Suprapubic skin (tissue), 4 donors: ENCODE measurements at regions not wholly inside any gene's neighbourhood (a gene's known extent, or its start where the extent isn't known, plus 50 kb on each side); places are given as distances from the start of the nearest gene placed in this dataset.
A peak's percentile ranks its signal among the peaks of the same experiment; 100 is the strongest.

Source experiments
- DNase-seq, 2 donors: peaks; one replicate each; pipeline ENCODE4 v3.0.0-alpha.2; 2019; ENCODE audit warnings: low spot score in 2 of 2
- H3K27ac ChIP-seq: fragments of 200-600 bp; sonication (generic); one replicate; pipeline ENCODE4 v1.5.1; 2019
- H3K27me3 ChIP-seq: fragments of 200-600 bp; sonication (generic); one replicate; pipeline ENCODE4 v1.5.1; 2019
- H3K36me3 ChIP-seq: fragments of 200-600 bp; sonication (generic); one replicate; pipeline ENCODE4 v1.5.1; 2019
- H3K4me1 ChIP-seq: fragments of 200-600 bp; sonication (generic); one replicate; pipeline ENCODE4 v1.5.1; 2019
- H3K4me3 ChIP-seq: fragments of 200-600 bp; sonication (generic); one replicate; pipeline ENCODE4 v1.5.1; 2019; ENCODE audit warnings: mild to moderate bottlenecking
- H3K9me3 ChIP-seq: fragments of 200-600 bp; sonication (generic); one replicate; pipeline ENCODE4 v1.5.1; 2019
- CTCF ChIP-seq, 2 donors: fragments of 200-600 bp in 1 of 2; fragments of 450-650 bp in 1 of 2; sonication (generic) in 1 of 2; IDR thresholded peaks; one replicate each; pipeline ENCODE4 v1.5.1; 2016 to 2019; ENCODE audit warnings: antibody characterized with exemption in 2 of 2, mild to moderate bottlenecking in 1 of 2, moderate library complexity in 1 of 2
- EP300 ChIP-seq: sonication (generic); formaldehyde crosslinking; IDR thresholded peaks from one replicate; pipeline ENCODE4 v1.6.1; 2017; ENCODE audit warnings: antibody characterized with exemption
- POLR2A ChIP-seq, 2 donors: fragments of 450-650 bp; IDR thresholded peaks; one replicate each; pipeline ENCODE4 v1.6.1; 2017; ENCODE audit warnings: antibody characterized with exemption in 2 of 2, mild to moderate bottlenecking in 2 of 2, moderate library complexity in 2 of 2
- POLR2AphosphoS5 ChIP-seq, 3 donors: sonication (generic); formaldehyde crosslinking; IDR thresholded peaks; one replicate each; pipeline ENCODE4 v1.6.1; 2017; ENCODE audit warnings: antibody characterized with exemption in 3 of 3
- WGBS: methylation state at CpG from one replicate; pipeline ENCODE4 v1.1.5; 2018; 5-methylcytosine and 5-hydroxymethylcytosine counted together

GRCh38 chr14:61188196-61188595, 92.9 kb downstream of the TMEM30B start:
- peak in 1 of 2 donors; percentile 65 for DNase-seq
- H3K4me3 ChIP-seq, result peak overlapping the region; percentile 42
- 38% methylated on average over 2 of the region's 21 CpGs for whole genome bisulfite sequencing
- H3K36me3 ChIP-seq, result no peaks in the 10 kb centered on the region
- no peak for TF ChIP-seq POLR2A (IDR thresholded peaks at IDR 0.05)
- TF ChIP-seq CTCF (IDR thresholded peaks at IDR 0.05), result no peak
- no peak for TF ChIP-seq EP300
- TF ChIP-seq POLR2AphosphoS5 (IDR thresholded peaks at IDR 0.05), result no peak
- H3K4me1 ChIP-seq, result peaks cover 16% of the 10 kb centered on the region
- H3K9me3 ChIP-seq, result no peaks in the 10 kb centered on the region
- H3K27ac ChIP-seq, result no peak overlapping the region
- H3K27me3 ChIP-seq, result peaks cover 6% of the 10 kb centered on the region

- Histone ChIP-seq H3K27me3 (peaks cover 6% of the 10 kb centered on the region), H3K4me1 (peaks cover 16% of the 10 kb centered on the region), H3K9me3 (no peaks in the 10 kb centered on the region), H3K36me3 (no peaks in the 10 kb centered on the region), H3K27ac (no peak overlapping the region), H3K4me3 (no peak overlapping the region)
- no peak for DNase-seq
- no peak for TF ChIP-seq CTCF (IDR thresholded peaks at IDR 0.05)
- TF ChIP-seq POLR2A (IDR thresholded peaks at IDR 0.05), result no peak
- TF ChIP-seq POLR2AphosphoS5 (IDR thresholded peaks at IDR 0.05), result no peak
- no peak for TF ChIP-seq EP300
- WGBS, result 75% methylated on average over 10 of the region's 10 CpGs
Observed at GRCh38 chr14:61187196-61187905, 93.8 kb downstream of the TMEM30B start.

- Histone ChIP-seq H3K4me1 (peaks cover 16% of the 10 kb centered on the region), H3K4me3 (no peak overlapping the region), H3K27ac (no peak overlapping the region), H3K9me3 (no peaks in the 10 kb centered on the region), H3K36me3 (no peaks in the 10 kb centered on the region), H3K27me3 (peaks cover 6% of the 10 kb centered on the region)
- no peak for TF ChIP-seq POLR2A (IDR thresholded peaks at IDR 0.05)
- WGBS, result 93% methylated on average over 7 of the region's 7 CpGs
- DNase-seq, result no peak
Observed at GRCh38 chr14:61186341-61187195, 94.6 kb downstream of the TMEM30B start.

GRCh38 chr14:61185534-61185933, 95.6 kb downstream of the TMEM30B start:
- no peaks in the 10 kb centered on the region for H3K36me3 ChIP-seq
- no peak for DNase-seq
- 49% methylated on average over 2 of the region's 2 CpGs for WGBS
- H3K4me1 ChIP-seq, result peaks cover 16% of the 10 kb centered on the region
- H3K27ac ChIP-seq, result no peak overlapping the region
- TF ChIP-seq EP300, result no peak
- no peak for TF ChIP-seq POLR2A (IDR thresholded peaks at IDR 0.05)
- TF ChIP-seq POLR2AphosphoS5 (IDR thresholded peaks at IDR 0.05), result no peak
- no peak for TF ChIP-seq CTCF (IDR thresholded peaks at IDR 0.05)
- H3K9me3 ChIP-seq, result no peaks in the 10 kb centered on the region
- no peak overlapping the region for H3K4me3 ChIP-seq
- H3K27me3 ChIP-seq, result peaks cover 6% of the 10 kb centered on the region

- Histone ChIP-seq H3K4me1 (peaks cover 12% of the 10 kb centered on the region), H3K4me3 (no peak overlapping the region), H3K27me3 (peaks cover 4% of the 10 kb centered on the region), H3K27ac (no peak overlapping the region), H3K36me3 (no peaks in the 10 kb centered on the region), H3K9me3 (no peaks in the 10 kb centered on the region)
- no peak for TF ChIP-seq EP300
- TF ChIP-seq CTCF (IDR thresholded peaks at IDR 0.05), result no peak
- no peak for TF ChIP-seq POLR2AphosphoS5 (IDR thresholded peaks at IDR 0.05)
- TF ChIP-seq POLR2A (IDR thresholded peaks at IDR 0.05), result no peak
- DNase-seq, result no peak
- 64% methylated on average over 2 of the region's 2 CpGs for WGBS
Observed at GRCh38 chr14:61184112-61184511, 97.0 kb downstream of the TMEM30B start.
